Calu3 (cell line): ENCODE measurements at regions not wholly inside any gene's neighbourhood (a gene's known extent, or its start where the extent isn't known, plus 50 kb on each side); places are given as distances from the start of the nearest gene placed in this dataset.

Source experiments
- BruUV-seq: library from RNA; stranded (reverse); fragments of 400-500 nt; replicated peaks from 2 replicates; lab custom pipeline; 2021; lab: Mats Ljungman, UMichigan
- CTCF ChIA-PET: fragments of 300-600 bp; sonication (Branson Sonifier 250); formaldehyde crosslinking; loops from one replicate; lab custom pipeline; 2022; ENCODE audit warnings: antibody characterized with exemption; lab: Charles Lee
- DNase-seq: peaks from one replicate; pipeline ENCODE4 v3.0.0; 2022
- H3K27ac Mint-ChIP-seq: one replicate; pipeline ENCODE4 v1.8.0; 2022; ENCODE audit warnings: mixed read lengths; ENCODE audit not compliant: unreplicated experiment
- H3K27me3 Mint-ChIP-seq: one replicate; pipeline ENCODE4 v1.8.0; 2022; ENCODE audit warnings: mixed read lengths; ENCODE audit not compliant: unreplicated experiment
- H3K36me3 Mint-ChIP-seq: one replicate; pipeline ENCODE4 v1.8.0; 2022; ENCODE audit warnings: mild to moderate bottlenecking, moderate library complexity, mixed read lengths; ENCODE audit not compliant: insufficient read depth, unreplicated experiment
- H3K4me1 Mint-ChIP-seq: one replicate; pipeline ENCODE4 v1.8.0; 2022; ENCODE audit warnings: mild to moderate bottlenecking, low read depth, mixed read lengths; ENCODE audit not compliant: unreplicated experiment
- H3K4me3 Mint-ChIP-seq: one replicate; pipeline ENCODE4 v1.8.0; 2022; ENCODE audit warnings: mild to moderate bottlenecking, low read depth, moderate library complexity, mixed read lengths; ENCODE audit not compliant: unreplicated experiment
- H3K9me3 Mint-ChIP-seq: one replicate; pipeline ENCODE4 v1.8.0; 2022; ENCODE audit warnings: low read depth, mixed read lengths; ENCODE audit not compliant: unreplicated experiment
- CTCF ChIP-seq: fragments of 200-600 bp; IDR thresholded peaks from one replicate; pipeline ENCODE4 v1.8.0; 2022; ENCODE audit warnings: antibody characterized with exemption; ENCODE audit not compliant: unreplicated experiment
- intact Hi-C: fragments of 100-400 bp; cut with micrococcal nuclease; formaldehyde crosslinking; loops from one replicate; pipeline ENCODE4 v1.10.0; 2022; ENCODE audit not compliant: unreplicated experiment

- no TSS peak for BruUV-seq
- no peaks in the 10 kb centered on the region for H3K9me3 Mint-ChIP-seq
- no peaks in the 10 kb centered on the region for H3K4me1 Mint-ChIP-seq
- H3K27ac Mint-ChIP-seq: no peak overlapping the region
- intact Hi-C loops: no loop called here
- H3K27me3 Mint-ChIP-seq: peaks cover 72% of the 10 kb centered on the region
- H3K36me3 Mint-ChIP-seq: no peaks in the 10 kb centered on the region
- CTCF ChIA-PET: no interaction called here
- no peak overlapping the region for H3K4me3 Mint-ChIP-seq
- TF ChIP-seq CTCF: no peak
- DNase-seq: no peak
Observed at GRCh38 chr9:32864971-32865370, 81.6 kb downstream of the TMEM215 start.

- CTCF ChIA-PET: no interaction called here
- Mint-ChIP-seq H3K36me3 (no peaks in the 10 kb centered on the region), H3K4me1 (no peaks in the 10 kb centered on the region), H3K4me3 (no peak overlapping the region), H3K9me3 (no peaks in the 10 kb centered on the region), H3K27ac (no peak overlapping the region), H3K27me3 (peaks cover 64% of the 10 kb centered on the region)
- intact Hi-C loops: no loop called here
- no peak for TF ChIP-seq CTCF
- no TSS peak for BruUV-seq
- DNase-seq: no peak
Observed at GRCh38 chr9:32866273-32866672, 82.9 kb downstream of the TMEM215 start.

GRCh38 chr9:32867026-32867425, 83.7 kb downstream of the TMEM215 start:
- BruUV-seq: no TSS peak
- no peak for DNase-seq
- TF ChIP-seq CTCF: no peak
- intact Hi-C loops: no loop called here
- Mint-ChIP-seq H3K4me1 (no peaks in the 10 kb centered on the region), H3K27me3 (peaks cover 57% of the 10 kb centered on the region), H3K4me3 (no peak overlapping the region), H3K9me3 (no peaks in the 10 kb centered on the region), H3K27ac (no peak overlapping the region), H3K36me3 (no peaks in the 10 kb centered on the region)
- CTCF ChIA-PET: no interaction called here

GRCh38 chr9:32867601-32868204, 84.4 kb downstream of the TMEM215 start:
- intact Hi-C loops: no loop called here
- Mint-ChIP-seq H3K4me1 (no peaks in the 10 kb centered on the region), H3K4me3 (no peak overlapping the region), H3K27me3 (peaks cover 52% of the 10 kb centered on the region), H3K36me3 (no peaks in the 10 kb centered on the region), H3K9me3 (no peaks in the 10 kb centered on the region), H3K27ac (no peak overlapping the region)
- TF ChIP-seq CTCF: no peak
- no TSS peak for BruUV-seq
- DNase-seq: no peak
- CTCF ChIA-PET: interaction anchor here (0.6 kb wide), 1 partner anchor 529 kb away, joined by 6 read pairs; no protein-coding TSS in a partner anchor
